Cardiac muscle cell (in vitro differentiated cells and primary cell): ENCODE measurements at regions not wholly inside any gene's neighbourhood (a gene's known extent, or its start where the extent isn't known, plus 50 kb on each side); places are given as distances from the start of the nearest gene placed in this dataset.
A peak's percentile ranks its signal among the peaks of the same experiment; 100 is the strongest.

Experiments used
- DNase-seq, 2 donors: peaks; one replicate each; pipeline versions ENCODE4 v3.0.0 to v3.0.0-alpha.2; 2010 to 2017; ENCODE audit warnings: low read depth in 1 of 2, low spot score in 1 of 2
- H3K27ac ChIP-seq: fragments of 200-600 bp; sonication (generic); 2 replicates; pipeline ENCODE4 v1.5.1; 2016
- H3K27me3 ChIP-seq: fragments of 200-600 bp; sonication (generic); 2 replicates; pipeline ENCODE4 v1.6.0; 2016; ENCODE audit warnings: control low read depth
- H3K36me3 ChIP-seq: fragments of 200-600 bp; sonication (generic); 2 replicates; pipeline ENCODE4 v1.5.1; 2016; ENCODE audit warnings: control low read depth
- H3K4me1 ChIP-seq: fragments of 200-600 bp; sonication (generic); 2 replicates; pipeline ENCODE4 v1.8.1; 2017; ENCODE audit warnings: low read depth, mild to moderate bottlenecking, mixed run types
- H3K4me3 ChIP-seq: fragments of 200-600 bp; sonication (generic); 2 replicates; pipeline ENCODE4 v1.5.1; 2016; ENCODE audit warnings: mild to moderate bottlenecking
- H3K9me3 ChIP-seq: fragments of 200-600 bp; sonication (generic); 2 replicates; pipeline ENCODE4 v1.5.1; 2017; ENCODE audit warnings: low read depth, mild to moderate bottlenecking, control low read depth
- CTCF ChIP-seq: IDR thresholded peaks from 2 replicates; pipeline ENCODE4 v1.5.1; 2012; ENCODE audit warnings: low read depth, mild to moderate bottlenecking, low read length

DNA sequence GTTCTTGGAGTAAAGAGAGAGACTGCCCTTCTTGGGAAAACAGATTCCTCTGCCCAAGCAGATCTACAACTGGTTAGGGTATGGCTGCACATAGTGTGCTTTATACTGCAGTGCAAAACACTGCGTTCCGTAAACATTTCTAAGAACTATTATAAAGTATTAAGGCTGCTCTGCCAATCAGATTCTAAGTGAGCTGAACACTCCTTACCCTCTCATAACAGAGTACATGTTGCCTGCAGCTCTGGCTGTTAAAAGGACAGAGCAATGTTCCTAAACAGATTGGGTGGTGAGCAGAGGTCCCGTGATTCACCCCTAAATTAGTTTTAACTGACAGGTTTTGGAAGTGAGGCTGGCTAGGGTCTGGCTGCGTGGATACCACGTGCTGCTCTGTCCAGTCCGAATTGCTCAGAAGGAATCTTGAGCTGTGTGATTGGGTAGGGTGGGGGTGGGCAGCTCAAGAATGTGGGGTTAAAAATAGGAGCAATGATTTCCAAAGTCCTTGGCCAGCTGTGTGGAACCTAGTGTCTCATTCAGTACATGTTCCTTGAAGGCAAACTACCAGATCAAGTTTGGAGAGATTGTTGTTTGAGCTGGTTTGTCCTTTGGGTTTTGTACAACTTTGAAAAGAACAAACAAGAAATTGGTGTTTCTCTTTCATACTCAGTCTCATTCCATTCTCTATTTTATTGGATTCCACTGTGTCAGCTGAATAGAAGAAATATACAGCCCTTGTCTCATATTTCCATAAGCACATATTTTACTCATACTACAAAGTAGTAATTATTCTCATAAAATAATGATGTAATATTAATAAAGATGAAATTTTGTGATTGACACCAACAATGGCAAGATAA lies 497.6 kb upstream of the CD180 start:
- Histone ChIP-seq H3K36me3 (no peaks in the 10 kb centered on the region), H3K27ac (peak overlapping the region; percentile 25)

GRCh38 chr5:67686746-67687145 lies 490.1 kb upstream of the CD180 start:
- no peak for DNase-seq
- Histone ChIP-seq H3K4me1 (no peaks in the 10 kb centered on the region), H3K9me3 (no peaks in the 10 kb centered on the region), H3K36me3 (no peaks in the 10 kb centered on the region), H3K27ac (no peak overlapping the region), H3K27me3 (no peaks in the 10 kb centered on the region), H3K4me3 (no peak overlapping the region)
- no peak for TF ChIP-seq CTCF

More for the DNA sequence above, 497.6 kb upstream of the CD180 start:
- H3K4me1 ChIP-seq: peaks cover 5% of the 10 kb centered on the region
- H3K4me3 ChIP-seq: no peak overlapping the region
- peak; percentile 52 to 68 for DNase-seq
- no peak for TF ChIP-seq CTCF
- H3K27me3 ChIP-seq: no peaks in the 10 kb centered on the region
- H3K9me3 ChIP-seq: no peaks in the 10 kb centered on the region

GRCh38 chr5:67681703-67682102 lies 485.1 kb upstream of the CD180 start:
- no peak overlapping the region for H3K27ac ChIP-seq
- no peak overlapping the region for H3K4me3 ChIP-seq
- H3K36me3 ChIP-seq: no peaks in the 10 kb centered on the region
- H3K4me1 ChIP-seq: peaks cover 15% of the 10 kb centered on the region
- H3K9me3 ChIP-seq: no peaks in the 10 kb centered on the region
- DNase-seq: no peak
- TF ChIP-seq CTCF: no peak
- no peaks in the 10 kb centered on the region for H3K27me3 ChIP-seq

DNA sequence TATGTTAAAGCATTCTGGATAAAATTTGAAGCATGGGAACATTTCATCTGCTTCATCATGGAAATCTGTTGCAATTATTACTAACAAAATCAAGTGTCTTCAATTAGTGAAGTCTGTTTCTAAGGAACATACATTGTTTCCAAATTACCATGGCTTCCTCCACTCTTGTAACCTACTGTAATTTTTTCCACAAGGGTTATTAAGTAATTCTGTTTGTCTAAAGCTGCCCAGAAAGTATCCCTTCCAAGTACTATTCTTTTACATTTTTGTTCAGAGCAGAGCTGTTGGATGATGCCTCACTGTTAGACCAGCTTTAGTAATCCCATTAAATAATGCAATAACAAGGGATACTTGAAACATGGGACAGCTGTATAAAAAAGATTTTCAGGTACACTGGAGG lies 483.5 kb upstream of the CD180 start:
- H3K27ac ChIP-seq: no peak overlapping the region
- no peak for TF ChIP-seq CTCF
- H3K27me3 ChIP-seq: no peaks in the 10 kb centered on the region
- no peaks in the 10 kb centered on the region for H3K9me3 ChIP-seq
- no peaks in the 10 kb centered on the region for H3K36me3 ChIP-seq
- no peak overlapping the region for H3K4me3 ChIP-seq
- peaks cover 15% of the 10 kb centered on the region for H3K4me1 ChIP-seq
- DNase-seq: no peak

GRCh38 chr5:67679184-67679841 lies 482.7 kb upstream of the CD180 start:
- no peaks in the 10 kb centered on the region for H3K36me3 ChIP-seq
- H3K4me1 ChIP-seq: peaks cover 15% of the 10 kb centered on the region
- no peak for DNase-seq
- no peak overlapping the region for H3K4me3 ChIP-seq
- H3K9me3 ChIP-seq: no peaks in the 10 kb centered on the region
- no peak overlapping the region for H3K27ac ChIP-seq
- TF ChIP-seq CTCF: no peak
- no peaks in the 10 kb centered on the region for H3K27me3 ChIP-seq
